HepG2 (cell line): ENCODE measurements at regions not wholly inside any gene's neighbourhood (a gene's known extent, or its start where the extent isn't known, plus 50 kb on each side); places are given as distances from the start of the nearest gene placed in this dataset.

Source experiments
- ARID2 ChIP-seq: sonication (generic); formaldehyde crosslinking; IDR thresholded peaks from 2 replicates; pipeline ENCODE4 v1.8.1; 2022; ENCODE audit warnings: mild to moderate bottlenecking, missing genetic modification reagents, borderline replicate concordance
- JUN ChIP-seq: sonication (generic); formaldehyde crosslinking; IDR thresholded peaks from 2 replicates; pipeline ENCODE4 v1.4.0; 2020; ENCODE audit warnings: mild to moderate bottlenecking, missing genetic modification reagents
- JUND ChIP-seq: sonication (generic); formaldehyde crosslinking; IDR thresholded peaks from 2 replicates; pipeline ENCODE4 v1.8.0; 2022; ENCODE audit warnings: mild to moderate bottlenecking, missing genetic modification reagents
- MED8 ChIP-seq: sonication (generic); formaldehyde crosslinking; IDR thresholded peaks from 2 replicates; pipeline ENCODE4 v1.8.1; 2023; ENCODE audit warnings: mild to moderate bottlenecking, missing genetic modification reagents; ENCODE audit not compliant: insufficient replicate concordance
- MXI1 ChIP-seq: IDR thresholded peaks from 3 replicates; pipeline ENCODE4 v1.6.1; 2012; ENCODE audit warnings: low read depth, low read length, inconsistent platforms, borderline replicate concordance
- POLR2A ChIP-seq, 2 experiments: IDR thresholded peaks; 2 replicates each; pipeline ENCODE4 v1.6.1; 2011; ENCODE audit warnings: low read depth in 2 of 2, low read length in 2 of 2, mild to moderate bottlenecking in 1 of 2, moderate library complexity in 1 of 2; ENCODE audit not compliant: insufficient read depth in 1 of 2
- SAFB2 ChIP-seq: sonication (generic); formaldehyde crosslinking; IDR thresholded peaks from 2 replicates; pipeline ENCODE4 v1.5.1; 2020; ENCODE audit warnings: missing genetic modification reagents, low read depth, mild to moderate bottlenecking, borderline replicate concordance
- TCF7 ChIP-seq: sonication (generic); IDR thresholded peaks from 2 replicates; pipeline ENCODE4 v1.6.1; 2016; ENCODE audit warnings: antibody characterized with exemption, low read depth
- ZBTB49 ChIP-seq: sonication (generic); formaldehyde crosslinking; IDR thresholded peaks from 2 replicates; pipeline ENCODE4 v1.4.0; 2020; ENCODE audit warnings: missing genetic modification reagents, borderline replicate concordance
- ZKSCAN5 ChIP-seq: sonication (generic); formaldehyde crosslinking; IDR thresholded peaks from 2 replicates; pipeline ENCODE4 v1.5.1; 2020; ENCODE audit warnings: mild to moderate bottlenecking, missing genetic modification reagents
- ZNF20 ChIP-seq: sonication (generic); formaldehyde crosslinking; IDR thresholded peaks from 2 replicates; pipeline ENCODE4 v1.4.0; 2020; ENCODE audit warnings: mild to moderate bottlenecking, moderate library complexity, missing genetic modification reagents
- ZZZ3 ChIP-seq: sonication (generic); formaldehyde crosslinking; IDR thresholded peaks from 2 replicates; pipeline ENCODE4 v1.4.0; 2020; ENCODE audit warnings: missing genetic modification reagents, mild to moderate bottlenecking, borderline replicate concordance

GRCh38 chr4:26015133-26015651, 101.2 kb downstream of the SMIM20 start:
- no peak for TF ChIP-seq ZBTB49 (CRISPR knock-in tag)
- TF ChIP-seq JUN (CRISPR knock-in tag), result no peak
- no peak for TF ChIP-seq ZZZ3 (CRISPR knock-in tag)
- no peak for TF ChIP-seq JUND (CRISPR knock-in tag)
- no peak for TF ChIP-seq MED8 (CRISPR knock-in tag)
- no peak for TF ChIP-seq ZKSCAN5 (CRISPR knock-in tag)
- no peak for TF ChIP-seq SAFB2
- TF ChIP-seq ARID2 (CRISPR knock-in tag), result no peak
- no peak for TF ChIP-seq ZNF20 (CRISPR knock-in tag)
- no peak for TF ChIP-seq POLR2A (IDR thresholded peaks at IDR 0.05; ENCODE audit: insufficient read depth in 1 of 2, low read depth in 2 of 2, low read length in 2 of 2)
- no peak for TF ChIP-seq MXI1
- no peak for TF ChIP-seq TCF7
